ENCODE measurements at regions not wholly inside any gene's neighbourhood (a gene's known extent, or its start where the extent isn't known, plus 50 kb on each side); places are given as distances from the start of the nearest gene placed in this dataset.
"Not testable (repeated sequence)": the region's sequence is repeated elsewhere in the genome, so short reads cannot be mapped to it uniquely, and the experiment has no call there.

DNA sequence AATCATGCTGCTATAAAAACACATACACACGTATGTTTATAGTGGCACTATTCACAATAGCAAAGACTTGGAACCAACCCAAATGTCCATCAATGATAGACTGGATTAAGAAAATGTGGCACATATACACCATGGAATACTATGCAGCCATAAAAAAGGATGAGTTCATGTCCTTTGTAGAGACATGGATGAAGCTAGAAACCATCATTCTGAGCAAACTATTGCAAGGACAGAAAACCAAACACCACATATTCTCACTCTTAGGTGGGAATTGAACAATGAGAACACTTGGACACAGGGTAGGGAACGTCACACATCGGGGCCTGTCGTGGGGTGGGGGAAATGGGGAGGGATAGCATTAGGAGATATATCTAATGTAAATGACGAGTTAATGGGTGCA is 97.1 kb upstream of the PRKCQ start:
- TF ChIP-seq, protein P1, sequence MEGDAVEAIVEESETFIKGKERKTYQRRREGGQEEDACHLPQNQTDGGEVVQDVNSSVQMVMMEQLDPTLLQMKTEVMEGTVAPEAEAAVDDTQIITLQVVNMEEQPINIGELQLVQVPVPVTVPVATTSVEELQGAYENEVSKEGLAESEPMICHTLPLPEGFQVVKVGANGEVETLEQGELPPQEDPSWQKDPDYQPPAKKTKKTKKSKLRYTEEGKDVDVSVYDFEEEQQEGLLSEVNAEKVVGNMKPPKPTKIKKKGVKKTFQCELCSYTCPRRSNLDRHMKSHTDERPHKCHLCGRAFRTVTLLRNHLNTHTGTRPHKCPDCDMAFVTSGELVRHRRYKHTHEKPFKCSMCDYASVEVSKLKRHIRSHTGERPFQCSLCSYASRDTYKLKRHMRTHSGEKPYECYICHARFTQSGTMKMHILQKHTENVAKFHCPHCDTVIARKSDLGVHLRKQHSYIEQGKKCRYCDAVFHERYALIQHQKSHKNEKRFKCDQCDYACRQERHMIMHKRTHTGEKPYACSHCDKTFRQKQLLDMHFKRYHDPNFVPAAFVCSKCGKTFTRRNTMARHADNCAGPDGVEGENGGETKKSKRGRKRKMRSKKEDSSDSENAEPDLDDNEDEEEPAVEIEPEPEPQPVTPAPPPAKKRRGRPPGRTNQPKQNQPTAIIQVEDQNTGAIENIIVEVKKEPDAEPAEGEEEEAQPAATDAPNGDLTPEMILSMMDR (IDR thresholded peaks at IDR 0.05) = not testable (repeated sequence)
- TF ChIP-seq CBFB (CRISPR knock-in tag; IDR thresholded peaks at IDR 0.05; ENCODE audit: low read depth); ZNF121 (CRISPR knock-in tag; IDR thresholded peaks at IDR 0.05); IRF2 (CRISPR knock-in tag; IDR thresholded peaks at IDR 0.05; ENCODE audit: borderline replicate concordance, low read depth); CREB1 (CRISPR knock-in tag; IDR thresholded peaks at IDR 0.05); NFYB (CRISPR knock-in tag; conservative IDR thresholded peaks at IDR 0.05; ENCODE audit: low read depth); ZNF423 (CRISPR knock-in tag; IDR thresholded peaks at IDR 0.05); NR3C1 (CRISPR knock-in tag; conservative IDR thresholded peaks at IDR 0.05; ENCODE audit: low read depth); FOXJ3 (CRISPR knock-in tag; IDR thresholded peaks at IDR 0.05; ENCODE audit: borderline replicate concordance): not testable (repeated sequence)
- TF ChIP-seq, protein P2, sequence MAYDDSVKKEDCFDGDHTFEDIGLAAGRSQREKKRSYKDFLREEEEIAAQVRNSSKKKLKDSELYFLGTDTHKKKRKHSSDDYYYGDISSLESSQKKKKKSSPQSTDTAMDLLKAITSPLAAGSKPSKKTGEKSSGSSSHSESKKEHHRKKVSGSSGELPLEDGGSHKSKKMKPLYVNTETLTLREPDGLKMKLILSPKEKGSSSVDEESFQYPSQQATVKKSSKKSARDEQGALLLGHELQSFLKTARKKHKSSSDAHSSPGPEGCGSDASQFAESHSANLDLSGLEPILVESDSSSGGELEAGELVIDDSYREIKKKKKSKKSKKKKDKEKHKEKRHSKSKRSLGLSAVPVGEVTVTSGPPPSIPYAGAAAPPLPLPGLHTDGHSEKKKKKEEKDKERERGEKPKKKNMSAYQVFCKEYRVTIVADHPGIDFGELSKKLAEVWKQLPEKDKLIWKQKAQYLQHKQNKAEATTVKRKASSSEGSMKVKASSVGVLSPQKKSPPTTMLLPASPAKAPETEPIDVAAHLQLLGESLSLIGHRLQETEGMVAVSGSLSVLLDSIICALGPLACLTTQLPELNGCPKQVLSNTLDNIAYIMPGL (CRISPR knock-in tag; IDR thresholded peaks at IDR 0.05) = not testable (repeated sequence)
- TF ChIP-seq, protein P3, sequence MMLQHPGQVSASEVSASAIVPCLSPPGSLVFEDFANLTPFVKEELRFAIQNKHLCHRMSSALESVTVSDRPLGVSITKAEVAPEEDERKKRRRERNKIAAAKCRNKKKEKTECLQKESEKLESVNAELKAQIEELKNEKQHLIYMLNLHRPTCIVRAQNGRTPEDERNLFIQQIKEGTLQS (CRISPR knock-in tag; conservative IDR thresholded peaks at IDR 0.05) = not testable (repeated sequence)
- TF ChIP-seq, protein P4, sequence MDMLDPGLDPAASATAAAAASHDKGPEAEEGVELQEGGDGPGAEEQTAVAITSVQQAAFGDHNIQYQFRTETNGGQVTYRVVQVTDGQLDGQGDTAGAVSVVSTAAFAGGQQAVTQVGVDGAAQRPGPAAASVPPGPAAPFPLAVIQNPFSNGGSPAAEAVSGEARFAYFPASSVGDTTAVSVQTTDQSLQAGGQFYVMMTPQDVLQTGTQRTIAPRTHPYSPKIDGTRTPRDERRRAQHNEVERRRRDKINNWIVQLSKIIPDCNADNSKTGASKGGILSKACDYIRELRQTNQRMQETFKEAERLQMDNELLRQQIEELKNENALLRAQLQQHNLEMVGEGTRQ (CRISPR knock-in tag; IDR thresholded peaks at IDR 0.05) = not testable (repeated sequence)
